Heart left ventricle (tissue), 16 donors: ENCODE measurements at regions not wholly inside any gene's neighbourhood (a gene's known extent, or its start where the extent isn't known, plus 50 kb on each side); places are given as distances from the start of the nearest gene placed in this dataset.

Experiments
- ATAC-seq, 4 donors: fragments of 200-7000 bp; cut with Tn5 transposase; one replicate each; pipeline ENCODE4 v1.9.1; 2020 to 2022; ENCODE audit warnings: moderate library complexity in 4 of 4, mild to moderate bottlenecking in 3 of 4, moderate number of reproducible peaks in 1 of 4
- DNase-seq, 5 donors: peaks; one replicate each; pipeline ENCODE4 v3.0.0-alpha.2; 2020
- H3K27ac ChIP-seq, 12 donors: fragments of 200-600 bp; sonication (generic) in 4 of 12; one replicate each; pipeline versions ENCODE4 v1.5.0 to v1.8.0; 2016 to 2022; ENCODE audit warnings: mild to moderate bottlenecking in 2 of 12
- H3K27me3 ChIP-seq, 9 donors: fragments of 200-600 bp; sonication (generic) in 2 of 9; one replicate each; pipeline versions ENCODE4 v1.5.1 to v1.8.0; 2016 to 2022; ENCODE audit warnings: mild to moderate bottlenecking in 3 of 9
- H3K36me3 ChIP-seq, 9 donors: fragments of 200-600 bp; sonication (generic) in 2 of 9; one replicate each; pipeline versions ENCODE4 v1.5.0 to v1.8.0; 2018 to 2022; ENCODE audit warnings: mild to moderate bottlenecking in 2 of 9
- H3K4me1 ChIP-seq, 12 donors: fragments of 200-600 bp; sonication (generic) in 4 of 12; one replicate each; pipeline versions ENCODE4 v1.5.0 to v1.8.0; 2016 to 2022; ENCODE audit warnings: mild to moderate bottlenecking in 3 of 12
- H3K4me3 ChIP-seq, 12 donors: fragments of 200-600 bp; sonication (generic) in 4 of 12; one replicate each; pipeline versions ENCODE4 v1.5.0 to v1.8.0; 2017 to 2022; ENCODE audit warnings: mild to moderate bottlenecking in 9 of 12, moderate library complexity in 4 of 12
- H3K9me3 ChIP-seq, 12 donors: fragments of 200-600 bp; sonication (generic) in 4 of 12; one replicate each; pipeline versions ENCODE4 v1.5.0 to v1.8.0; 2016 to 2022; ENCODE audit warnings: mild to moderate bottlenecking in 1 of 12
- POLR2A ChIP-seq, 2 donors: fragments of 450-650 bp; IDR thresholded peaks; one replicate each; pipeline ENCODE4 v1.6.1; 2017; ENCODE audit warnings: antibody characterized with exemption in 2 of 2, mild to moderate bottlenecking in 2 of 2, moderate library complexity in 2 of 2
- WGBS, 4 donors: extraction: QIAGEN DNeasy Blood & Tissue Kit in 2 of 4; methylation state at CpG; one replicate each; pipeline versions ENCODE4 v1.1.5 to v1.1.7; 2013 to 2018; 5-methylcytosine and 5-hydroxymethylcytosine counted together
- intact Hi-C, 10 donors: fragments of 100-400 bp; cut with DNase I; formaldehyde crosslinking; loops; one replicate each; pipeline versions ENCODE4 v1.11.1 to v1.14.2; 2022
- TF ChIP-seq, protein P1 (sequence below), 12 donors: fragments of 200-600 bp; sonication (generic) in 4 of 12; IDR thresholded peaks; one replicate each; pipeline versions ENCODE4 v1.5.0 to v1.8.0; 2018 to 2022; ENCODE audit warnings: antibody characterized with exemption in 12 of 12, mild to moderate bottlenecking in 5 of 12
- donor health status: ischemic (EF 13 %, LVEDD 7.1; RV severe dilation, severe dysfunction).
- donor health status: healthy with polysubstance abuse.
- donor health status: DM: no; HTN: yes; CAD: no.
- donor health status: DM: no; HTN: no; CAD: no.
- donor health status: ischemic (EF 25% LVEDD 6.9; RV normal size, moderate dysfunction).
- donor health status: ischemic (EF 25% LVEDD 5.7; RV mildly dilated, moderate dysfunction).
- donor health status: healthy.
- donor health status: DM: yes; HTN: yes; CAD: no.
- donor health status: ischemic (EF 35%, LVEDD 5.7; RV mildly dilated, moderate dysfunction).
- donor health status: nonischemic (EF 11% LVEDD 7.7; RV severe dilation, severe dysfunction).
- donor health status: DM: yes; HTN: yes; CAD: no.
- donor health status: PGD.
- donor health status: ischemic (EF 29% LVEDD 5.4; RV normal size, mild dysfunction).
- donor health status: nonischemic (EF 23%, LVEDD 6.1; RV moderate dilation, normal function).

DNA sequence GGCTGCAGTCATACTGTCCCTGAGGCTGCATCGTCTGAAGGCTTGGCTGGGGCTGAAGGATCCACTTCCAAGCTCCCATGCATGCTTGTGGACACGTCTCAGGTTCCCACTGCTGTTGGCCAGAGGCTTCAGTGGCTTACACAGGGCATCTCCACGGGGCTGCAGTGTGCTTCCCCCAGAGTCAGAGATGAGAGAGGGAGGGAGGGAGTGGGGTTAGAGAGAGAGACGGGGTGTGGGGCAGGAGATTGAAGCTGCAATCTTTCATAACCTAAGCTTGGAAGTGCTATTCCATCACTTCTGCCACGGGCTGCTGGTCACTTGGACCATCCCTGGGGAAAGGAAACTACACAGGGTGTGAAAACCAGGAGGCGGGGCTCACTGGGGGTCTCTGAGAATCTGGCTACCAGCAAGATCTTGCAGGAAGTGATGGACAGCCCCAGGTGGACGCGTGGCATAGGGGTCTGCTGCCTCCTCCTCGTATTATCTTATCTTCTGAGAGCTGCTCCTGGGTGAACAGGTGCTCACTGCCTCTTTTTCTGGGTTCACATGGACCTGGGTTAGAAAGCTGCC lies 63.0 kb upstream of the MYEOV start:
- 78 to 82% (median 79%) methylated on average over 9 of the region's 9 CpGs for WGBS, 4 donors
- intact Hi-C loops, result no loop called here
- H3K4me3 ChIP-seq, result no peak overlapping the region

DNA sequence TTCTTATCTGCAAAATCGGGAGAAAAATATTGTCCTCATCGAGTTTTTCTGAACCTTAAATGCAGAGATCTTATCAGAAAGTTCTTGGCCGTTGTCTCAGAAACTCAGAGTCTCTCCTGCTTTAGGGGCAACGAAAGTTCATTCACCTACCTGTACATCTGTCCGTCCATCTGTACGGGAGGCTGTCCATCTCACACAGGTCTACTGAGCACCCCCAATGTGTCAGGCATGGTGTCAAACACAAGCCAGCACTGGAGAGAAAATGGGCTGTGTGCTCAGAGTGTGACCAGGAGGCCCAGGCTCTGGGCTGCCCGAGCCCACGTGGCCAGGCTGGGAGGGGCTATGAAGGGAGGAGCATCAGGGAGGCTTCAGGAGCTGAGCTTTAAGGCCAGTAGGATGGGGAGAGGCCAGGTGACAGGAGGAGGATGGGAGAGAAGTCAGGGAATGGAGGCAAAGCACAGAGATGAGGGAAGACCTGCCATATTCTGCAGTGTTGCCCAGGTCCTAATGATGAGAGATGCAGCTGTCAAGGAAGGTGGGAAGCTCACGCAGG lies 62.4 kb upstream of the MYEOV start:
- no peak overlapping the region for H3K27ac ChIP-seq
- WGBS, 4 donors, result 79 to 85% (median 80%) methylated on average over 9 of the region's 9 CpGs
- ATAC-seq (no peak), DNase-seq (peak in 1 of 5 donors; percentile 3)
- TF ChIP-seq, protein P1, sequence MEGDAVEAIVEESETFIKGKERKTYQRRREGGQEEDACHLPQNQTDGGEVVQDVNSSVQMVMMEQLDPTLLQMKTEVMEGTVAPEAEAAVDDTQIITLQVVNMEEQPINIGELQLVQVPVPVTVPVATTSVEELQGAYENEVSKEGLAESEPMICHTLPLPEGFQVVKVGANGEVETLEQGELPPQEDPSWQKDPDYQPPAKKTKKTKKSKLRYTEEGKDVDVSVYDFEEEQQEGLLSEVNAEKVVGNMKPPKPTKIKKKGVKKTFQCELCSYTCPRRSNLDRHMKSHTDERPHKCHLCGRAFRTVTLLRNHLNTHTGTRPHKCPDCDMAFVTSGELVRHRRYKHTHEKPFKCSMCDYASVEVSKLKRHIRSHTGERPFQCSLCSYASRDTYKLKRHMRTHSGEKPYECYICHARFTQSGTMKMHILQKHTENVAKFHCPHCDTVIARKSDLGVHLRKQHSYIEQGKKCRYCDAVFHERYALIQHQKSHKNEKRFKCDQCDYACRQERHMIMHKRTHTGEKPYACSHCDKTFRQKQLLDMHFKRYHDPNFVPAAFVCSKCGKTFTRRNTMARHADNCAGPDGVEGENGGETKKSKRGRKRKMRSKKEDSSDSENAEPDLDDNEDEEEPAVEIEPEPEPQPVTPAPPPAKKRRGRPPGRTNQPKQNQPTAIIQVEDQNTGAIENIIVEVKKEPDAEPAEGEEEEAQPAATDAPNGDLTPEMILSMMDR (IDR thresholded peaks at IDR 0.05), result no peak
- TF ChIP-seq POLR2A (IDR thresholded peaks at IDR 0.05), result no peak
- no peak overlapping the region for H3K4me3 ChIP-seq
- peaks cover 0 to 5% (median 0%) of the 10 kb centered on the region in 12 donors for H3K9me3 ChIP-seq
- H3K4me1 ChIP-seq, result no peaks in the 10 kb centered on the region
- H3K36me3 ChIP-seq, result no peaks in the 10 kb centered on the region
- no peaks in the 10 kb centered on the region for H3K27me3 ChIP-seq
- intact Hi-C loops, result no loop called here

More for the DNA sequence above, 63.0 kb upstream of the MYEOV start:
- ATAC-seq, result no peak
- H3K36me3 ChIP-seq, result no peaks in the 10 kb centered on the region
- TF ChIP-seq, protein P1 (IDR thresholded peaks at IDR 0.05), result no peak
- no peak for TF ChIP-seq POLR2A (IDR thresholded peaks at IDR 0.05)
- H3K27me3 ChIP-seq, result no peaks in the 10 kb centered on the region
- no peak overlapping the region for H3K27ac ChIP-seq
- peaks cover 0 to 11% (median 0%) of the 10 kb centered on the region in 12 donors for H3K9me3 ChIP-seq
- DNase-seq, result peak in 1 of 5 donors; percentile 10
- H3K4me1 ChIP-seq, result no peaks in the 10 kb centered on the region

DNA sequence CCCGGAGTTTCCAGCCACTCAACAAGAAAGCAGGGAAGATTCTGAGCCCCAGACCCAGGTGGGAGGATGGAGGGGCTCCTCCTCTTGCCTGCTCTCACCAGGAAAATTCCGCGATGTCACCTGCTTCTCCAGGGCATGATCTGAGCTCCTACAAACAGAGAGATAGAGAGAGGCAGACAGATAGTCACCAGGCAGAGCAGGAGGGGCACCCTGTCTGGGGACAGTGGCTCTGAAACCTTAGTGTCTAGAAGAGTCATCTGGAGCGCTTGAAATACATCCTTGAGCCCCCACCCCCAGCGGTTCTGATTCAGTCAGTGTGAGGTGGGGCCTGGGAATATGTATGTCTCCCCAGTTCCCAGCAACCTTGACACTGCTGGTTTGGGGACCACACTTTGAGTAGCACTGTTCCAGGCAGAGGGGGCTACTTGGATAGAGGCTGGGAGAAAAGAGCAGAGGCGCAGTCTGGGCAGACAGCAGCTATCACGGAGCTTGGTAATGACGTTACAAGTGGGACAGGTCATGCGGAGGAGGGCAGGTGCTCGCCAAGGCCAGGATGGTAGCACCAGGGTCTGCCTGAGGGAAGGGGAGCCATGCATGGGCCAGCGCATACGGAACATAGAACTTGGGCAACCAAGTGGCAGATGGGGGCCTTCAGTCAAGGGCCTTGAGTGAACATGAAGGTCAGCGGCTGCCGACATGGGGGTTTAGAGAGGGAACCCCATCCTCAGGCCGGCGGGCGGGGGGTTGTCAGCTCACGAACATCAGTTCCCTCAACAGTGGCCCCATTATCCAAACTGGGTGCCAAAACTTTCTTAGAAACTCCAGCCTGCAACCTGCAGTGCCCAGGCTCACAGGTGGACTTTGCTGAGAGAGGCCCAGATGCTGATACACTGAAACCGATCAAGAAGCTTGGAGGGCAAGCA lies 60.9 kb upstream of the MYEOV start:
- no peaks in the 10 kb centered on the region for H3K4me1 ChIP-seq
- H3K4me3 ChIP-seq, result no peak overlapping the region
- WGBS, 4 donors, result 94 to 97% (median 96%) methylated on average over 16 to 19 of the region's 19 CpGs
- no peak for ATAC-seq
- H3K9me3 ChIP-seq, result peaks cover 0 to under 1% (median 0%) of the 10 kb centered on the region in 12 donors
- intact Hi-C loops, result no loop called here
- H3K27ac ChIP-seq, result no peak overlapping the region
- H3K36me3 ChIP-seq, result no peaks in the 10 kb centered on the region
- TF ChIP-seq, protein P1 (IDR thresholded peaks at IDR 0.05), result no peak
- TF ChIP-seq POLR2A (IDR thresholded peaks at IDR 0.05), result no peak
- DNase-seq, result peak in 1 of 5 donors; percentile 8
- H3K27me3 ChIP-seq, result no peaks in the 10 kb centered on the region
